HG03575 (cell line): ENCODE measurements at regions not wholly inside any gene's neighbourhood (a gene's known extent, or its start where the extent isn't known, plus 50 kb on each side); places are given as distances from the start of the nearest gene placed in this dataset.
"Not testable (repeated sequence)": the region's sequence is repeated elsewhere in the genome, so short reads cannot be mapped to it uniquely, and the experiment has no call there.

Experiments used
- ATAC-seq: cut with Tn5 transposase; IDR thresholded peaks from one replicate; pipeline ENCODE4 v1.9.1; 2021; ENCODE audit not compliant: unreplicated experiment, insufficient number of reproducible peaks, low FRiP score; ENCODE audit errors: extremely low read depth

GRCh38 chr18:4704781-4705180 lies 249.7 kb upstream of the DLGAP1 start:
- no peak for ATAC-seq

- no peak for ATAC-seq
These were observed 236.7 kb upstream of the DLGAP1 start for GRCh38 chr18:4691836-4692235.

GRCh38 chr18:4678685-4679084 lies 223.6 kb upstream of the DLGAP1 start:
- ATAC-seq = not testable (repeated sequence)

- no peak for ATAC-seq
These were observed 221.9 kb upstream of the DLGAP1 start for GRCh38 chr18:4677006-4677405.

GRCh38 chr18:4672162-4672561 lies 217.1 kb upstream of the DLGAP1 start:
- no peak for ATAC-seq

GRCh38 chr18:4658804-4659203 lies 203.7 kb upstream of the DLGAP1 start:
- no peak for ATAC-seq

- ATAC-seq = no peak
These were observed 198.3 kb upstream of the DLGAP1 start for GRCh38 chr18:4653418-4653817.

- ATAC-seq = no peak
These were observed 186.8 kb upstream of the DLGAP1 start for GRCh38 chr18:4641771-4642368.

GRCh38 chr18:4640349-4641012 lies 185.4 kb upstream of the DLGAP1 start:
- ATAC-seq = no peak

GRCh38 chr18:4639628-4640310 lies 184.7 kb upstream of the DLGAP1 start:
- peak; percentile 96 for ATAC-seq

- ATAC-seq = no peak
These were observed 183.6 kb upstream of the DLGAP1 start for GRCh38 chr18:4638680-4639079.

- ATAC-seq = no peak
These were observed 182.8 kb upstream of the DLGAP1 start for GRCh38 chr18:4637876-4638275.

GRCh38 chr18:4636967-4637366 lies 181.9 kb upstream of the DLGAP1 start:
- no peak for ATAC-seq

GRCh38 chr18:4631239-4631638 lies 176.1 kb upstream of the DLGAP1 start:
- ATAC-seq = no peak

- no peak for ATAC-seq
These were observed 150.1 kb upstream of the DLGAP1 start for GRCh38 chr18:4605212-4605611.

- no peak for ATAC-seq
These were observed 148.8 kb upstream of the DLGAP1 start for GRCh38 chr18:4603955-4604354.

- ATAC-seq = no peak
These were observed 144.2 kb upstream of the DLGAP1 start for GRCh38 chr18:4599312-4599711.

GRCh38 chr18:4597301-4597700 lies 142.2 kb upstream of the DLGAP1 start:
- ATAC-seq = no peak

- ATAC-seq = no peak
These were observed 138.8 kb upstream of the DLGAP1 start for GRCh38 chr18:4593895-4594294.

- no peak for ATAC-seq
These were observed 138.4 kb upstream of the DLGAP1 start for GRCh38 chr18:4593459-4593858.
